SU-DHL-6 (cell line): ENCODE measurements at regions not wholly inside any gene's neighbourhood (a gene's known extent, or its start where the extent isn't known, plus 50 kb on each side); places are given as distances from the start of the nearest gene placed in this dataset.

Experiments used
- EZH2phosphoT487 ChIP-seq: fragments of 200-600 bp; sonication (generic), shearing (Covaris generic); conservative IDR thresholded peaks from 2 replicates; pipeline ENCODE4 v1.6.1; 2018; ENCODE audit warnings: mild to moderate bottlenecking, antibody characterized with exemption, low read length, moderate library complexity, mixed read lengths
- TF ChIP-seq, protein P1 (sequence below): fragments of 200-600 bp; sonication (generic); IDR thresholded peaks from one replicate; pipeline ENCODE4 v1.5.1; 2017; ENCODE audit warnings: antibody characterized with exemption, mild to moderate bottlenecking, low read length, moderate library complexity; ENCODE audit not compliant: insufficient read depth, poor library complexity, severe bottlenecking

DNA sequence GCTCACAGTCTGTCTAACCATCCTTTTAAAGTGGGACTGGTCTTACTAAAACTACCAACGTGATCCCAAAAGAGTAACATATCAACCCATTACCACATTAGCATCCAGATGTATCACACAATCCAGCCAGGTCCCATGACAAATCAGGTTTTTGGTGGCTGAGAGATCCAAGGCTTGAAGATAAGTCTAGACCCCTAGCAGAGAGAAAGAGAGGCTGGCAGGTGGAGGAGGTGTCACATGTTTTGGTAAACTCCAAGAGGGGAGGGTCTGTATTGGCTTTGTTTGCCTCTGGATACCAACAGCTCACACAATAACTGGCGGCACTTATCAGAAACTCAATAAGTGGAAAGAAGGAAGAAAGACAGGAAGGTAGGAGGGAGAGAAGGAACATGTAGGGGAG is 357.6 kb downstream of the SS18 start:
- TF ChIP-seq, protein P1, sequence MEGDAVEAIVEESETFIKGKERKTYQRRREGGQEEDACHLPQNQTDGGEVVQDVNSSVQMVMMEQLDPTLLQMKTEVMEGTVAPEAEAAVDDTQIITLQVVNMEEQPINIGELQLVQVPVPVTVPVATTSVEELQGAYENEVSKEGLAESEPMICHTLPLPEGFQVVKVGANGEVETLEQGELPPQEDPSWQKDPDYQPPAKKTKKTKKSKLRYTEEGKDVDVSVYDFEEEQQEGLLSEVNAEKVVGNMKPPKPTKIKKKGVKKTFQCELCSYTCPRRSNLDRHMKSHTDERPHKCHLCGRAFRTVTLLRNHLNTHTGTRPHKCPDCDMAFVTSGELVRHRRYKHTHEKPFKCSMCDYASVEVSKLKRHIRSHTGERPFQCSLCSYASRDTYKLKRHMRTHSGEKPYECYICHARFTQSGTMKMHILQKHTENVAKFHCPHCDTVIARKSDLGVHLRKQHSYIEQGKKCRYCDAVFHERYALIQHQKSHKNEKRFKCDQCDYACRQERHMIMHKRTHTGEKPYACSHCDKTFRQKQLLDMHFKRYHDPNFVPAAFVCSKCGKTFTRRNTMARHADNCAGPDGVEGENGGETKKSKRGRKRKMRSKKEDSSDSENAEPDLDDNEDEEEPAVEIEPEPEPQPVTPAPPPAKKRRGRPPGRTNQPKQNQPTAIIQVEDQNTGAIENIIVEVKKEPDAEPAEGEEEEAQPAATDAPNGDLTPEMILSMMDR: no peak
- TF ChIP-seq EZH2phosphoT487: no peak
